ENCODE measurements at regions not wholly inside any gene's neighbourhood (a gene's known extent, or its start where the extent isn't known, plus 50 kb on each side); places are given as distances from the start of the nearest gene placed in this dataset.
"Not testable (repeated sequence)": the region's sequence is repeated elsewhere in the genome, so short reads cannot be mapped to it uniquely, and the experiment has no call there.

GRCh38 chr21:14814282-14814681 is 250.5 kb downstream of the NRIP1 start (continued):
- TF ChIP-seq SKIL (IDR thresholded peaks at IDR 0.05; ENCODE audit: low read depth, poor library complexity, severe bottlenecking) (no peak), TCF12 (IDR thresholded peaks at IDR 0.05; ENCODE audit: low read depth, low read length) (no peak), CTCF (IDR thresholded peaks at IDR 0.05 in 2 of 3, conservative IDR thresholded peaks at IDR 0.05 in 1 of 3; ENCODE audit: control insufficient read depth in 2 of 3, extremely low read depth in 1 of 3, insufficient read depth in 1 of 3, low read depth in 3 of 3, low read length in 3 of 3) (no peak)

- RAD21 ChIA-PET (ENCODE audit: unreplicated experiment); BruUV-seq (replicated peaks); H2AFZ ChIP-seq (ENCODE audit: control insufficient read depth, low read depth, low read length); CTCF ChIA-PET; SMC1A ChIA-PET (ENCODE audit: uncharacterized antibody, unreplicated experiment); H3K27me3 ChIP-seq (replicated peaks in 1 of 2; ENCODE audit: control insufficient read depth in 2 of 2, insufficient read depth in 2 of 2, low read length in 1 of 2); H3K9ac ChIP-seq (ENCODE audit: control insufficient read depth, insufficient read depth, low read length); DNase-seq (ENCODE audit: low read depth, low spot score); H3K36me3 ChIP-seq (ENCODE audit: control insufficient read depth in 2 of 2, insufficient read depth in 2 of 2, low read length in 1 of 2); in situ Hi-C loops (cut with MboI); H3K9me3 ChIP-seq (replicated peaks; ENCODE audit: control insufficient read depth, insufficient read depth, low read length); intact Hi-C loops (cut with micrococcal nuclease; ENCODE audit: unreplicated experiment); POLR2A ChIA-PET; H3K27ac ChIP-seq (ENCODE audit: control insufficient read depth, insufficient read depth); H3K79me2 ChIP-seq (ENCODE audit: control insufficient read depth, insufficient read depth, low read length); ATAC-seq; H4K20me1 ChIP-seq (ENCODE audit: control insufficient read depth, insufficient read depth); H3K4me2 ChIP-seq (ENCODE audit: control insufficient read depth, insufficient read depth); H3K4me3 ChIP-seq; FAIRE-seq; H3K4me1 ChIP-seq (ENCODE audit: control insufficient read depth, insufficient read depth, low read length): not testable (repeated sequence)
- WGBS (ENCODE audit: insufficient coverage, insufficient replicate concordance, low lambda C conversion rate, missing lambda C conversion rate): 23% methylated on average over 2 of the region's 2 CpGs
Measured at GRCh38 chr21:14804170-14804569, 258.1 kb upstream of the SAMSN1 start.
